ENCODE measurements at regions not wholly inside any gene's neighbourhood (a gene's known extent, or its start where the extent isn't known, plus 50 kb on each side); places are given as distances from the start of the nearest gene placed in this dataset.

- DNase-seq = no peak
Observed at GRCh38 chr1:63046539-63046938, 262.6 kb downstream of the ATG4C start.

- no peak for DNase-seq
Observed at GRCh38 chr1:63049135-63049534, 265.2 kb downstream of the ATG4C start.

GRCh38 chr1:63051356-63051755 lies 267.4 kb downstream of the ATG4C start:
- no peak for DNase-seq

GRCh38 chr1:63051886-63052285 lies 268.0 kb downstream of the ATG4C start:
- peak; percentile 94 for DNase-seq

- no peak for DNase-seq
Observed at GRCh38 chr1:63054184-63054583, 268.2 kb upstream of the FOXD3 start.

- DNase-seq = no peak
Observed at GRCh38 chr1:63063367-63063766, 259.0 kb upstream of the FOXD3 start.

GRCh38 chr1:63064135-63064534 lies 258.2 kb upstream of the FOXD3 start:
- no peak for DNase-seq

GRCh38 chr1:63068626-63069025 lies 253.7 kb upstream of the FOXD3 start:
- DNase-seq = peak; percentile 10

GRCh38 chr1:63069214-63069613 lies 253.2 kb upstream of the FOXD3 start:
- no peak for DNase-seq

GRCh38 chr1:63073309-63074306 lies 248.8 kb upstream of the FOXD3 start:
- peak; percentile 24 for DNase-seq

- DNase-seq = no peak
Observed at GRCh38 chr1:63074321-63074720, 248.0 kb upstream of the FOXD3 start.

GRCh38 chr1:63082766-63083165 lies 239.6 kb upstream of the FOXD3 start:
- no peak for DNase-seq

- no peak for DNase-seq
Observed at GRCh38 chr1:63087966-63088365, 234.4 kb upstream of the FOXD3 start.

- DNase-seq = no peak
Observed at GRCh38 chr1:63099188-63099587, 223.2 kb upstream of the FOXD3 start.

- DNase-seq = peak; percentile 26
Observed at GRCh38 chr1:63101336-63101735, 221.0 kb upstream of the FOXD3 start.

- no peak for DNase-seq
Observed at GRCh38 chr1:63103682-63104081, 218.7 kb upstream of the FOXD3 start.

GRCh38 chr1:63107066-63107465 lies 215.3 kb upstream of the FOXD3 start:
- DNase-seq = no peak

- DNase-seq = no peak
Observed at GRCh38 chr1:63108206-63108605, 214.2 kb upstream of the FOXD3 start.

- peak; percentile 16 for DNase-seq
Observed at GRCh38 chr1:63112155-63112900, 210.0 kb upstream of the FOXD3 start.

- DNase-seq = no peak
Observed at GRCh38 chr1:63115527-63115926, 206.8 kb upstream of the FOXD3 start.

- no peak for DNase-seq
Observed at GRCh38 chr1:63116016-63116415, 206.4 kb upstream of the FOXD3 start.

GRCh38 chr1:63119575-63120155 lies 202.7 kb upstream of the FOXD3 start:
- no peak for DNase-seq

GRCh38 chr1:63122079-63122478 lies 200.3 kb upstream of the FOXD3 start:
- no peak for DNase-seq
